GM10266 (cell line): ENCODE measurements at regions not wholly inside any gene's neighbourhood (a gene's known extent, or its start where the extent isn't known, plus 50 kb on each side); places are given as distances from the start of the nearest gene placed in this dataset.

ENCODE experiments used
- DNase-seq: peaks from one replicate; pipeline ENCODE4 v3.0.0; 2012; ENCODE audit errors: extremely low spot score
- TF ChIP-seq, protein P1 (sequence below): IDR thresholded peaks from 2 replicates; pipeline ENCODE4 v1.5.1; 2012; ENCODE audit warnings: mild to moderate bottlenecking, low read depth; ENCODE audit not compliant: control insufficient read depth, insufficient read depth; ENCODE audit errors: missing control alignments

DNA sequence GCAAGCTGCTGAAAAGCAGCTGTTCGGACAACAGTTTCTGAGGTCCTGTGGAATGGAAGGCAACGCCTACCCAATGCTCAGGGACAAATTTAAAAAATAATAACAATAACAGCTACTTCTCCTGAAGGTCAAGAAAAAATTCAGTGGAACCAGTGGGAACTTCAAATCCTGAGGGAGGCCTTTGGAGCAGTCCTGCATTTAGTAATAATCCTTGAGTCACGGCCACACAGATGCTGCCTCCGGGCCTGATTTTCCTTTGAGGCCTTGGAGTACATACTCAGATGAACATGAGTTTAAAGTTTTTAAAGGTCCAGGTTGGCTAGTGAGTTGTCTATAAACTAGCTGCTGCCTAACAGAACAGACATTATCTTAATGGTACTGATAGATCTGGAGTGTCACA, 268.0 kb downstream of the MSRB3 start:
- TF ChIP-seq, protein P1, sequence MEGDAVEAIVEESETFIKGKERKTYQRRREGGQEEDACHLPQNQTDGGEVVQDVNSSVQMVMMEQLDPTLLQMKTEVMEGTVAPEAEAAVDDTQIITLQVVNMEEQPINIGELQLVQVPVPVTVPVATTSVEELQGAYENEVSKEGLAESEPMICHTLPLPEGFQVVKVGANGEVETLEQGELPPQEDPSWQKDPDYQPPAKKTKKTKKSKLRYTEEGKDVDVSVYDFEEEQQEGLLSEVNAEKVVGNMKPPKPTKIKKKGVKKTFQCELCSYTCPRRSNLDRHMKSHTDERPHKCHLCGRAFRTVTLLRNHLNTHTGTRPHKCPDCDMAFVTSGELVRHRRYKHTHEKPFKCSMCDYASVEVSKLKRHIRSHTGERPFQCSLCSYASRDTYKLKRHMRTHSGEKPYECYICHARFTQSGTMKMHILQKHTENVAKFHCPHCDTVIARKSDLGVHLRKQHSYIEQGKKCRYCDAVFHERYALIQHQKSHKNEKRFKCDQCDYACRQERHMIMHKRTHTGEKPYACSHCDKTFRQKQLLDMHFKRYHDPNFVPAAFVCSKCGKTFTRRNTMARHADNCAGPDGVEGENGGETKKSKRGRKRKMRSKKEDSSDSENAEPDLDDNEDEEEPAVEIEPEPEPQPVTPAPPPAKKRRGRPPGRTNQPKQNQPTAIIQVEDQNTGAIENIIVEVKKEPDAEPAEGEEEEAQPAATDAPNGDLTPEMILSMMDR, result no peak
- DNase-seq, result no peak

GRCh38 chr12:65556676-65557437, 267.4 kb upstream of the HMGA2 start:
- TF ChIP-seq, protein P1, result peak; percentile 94
- peak; percentile 78 for DNase-seq

GRCh38 chr12:65557438-65558181, 266.7 kb upstream of the HMGA2 start:
- no peak for DNase-seq
- TF ChIP-seq, protein P1, result no peak

- DNase-seq, result no peak
- TF ChIP-seq, protein P1, result no peak
Observed at GRCh38 chr12:65560286-65560685, 264.0 kb upstream of the HMGA2 start.

DNA sequence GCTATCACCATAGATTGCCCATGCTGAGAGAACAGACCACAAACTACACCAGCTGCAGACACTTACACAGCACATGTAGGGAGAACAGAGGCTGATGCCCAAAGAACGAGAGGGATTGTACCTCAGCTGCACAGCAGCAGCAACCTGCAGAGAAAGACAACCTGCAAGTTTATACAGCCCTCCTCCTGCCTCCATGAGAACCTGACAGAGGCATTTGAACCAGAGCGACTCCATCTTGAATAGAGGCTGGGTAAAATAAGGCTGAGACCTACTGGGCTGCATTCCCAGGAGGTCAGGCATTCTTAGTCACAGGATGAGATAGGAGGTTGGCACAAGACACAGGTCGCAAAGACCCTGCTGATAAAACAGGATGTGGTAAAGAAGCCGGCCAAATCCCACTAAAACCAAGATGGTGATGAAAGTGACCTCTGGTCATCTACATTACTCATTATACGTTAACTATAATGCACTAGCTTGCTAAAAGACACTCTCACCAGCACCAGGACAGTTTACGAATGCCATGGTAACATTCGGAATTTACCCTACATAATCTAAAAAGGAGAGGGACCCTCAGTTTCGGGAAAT, 262.4 kb upstream of the HMGA2 start:
- DNase-seq, result no peak
- TF ChIP-seq, protein P1, result no peak

- no peak for DNase-seq
- TF ChIP-seq, protein P1, result no peak
Observed at GRCh38 chr12:65565601-65566560, 258.4 kb upstream of the HMGA2 start.
